ENCODE measurements at regions not wholly inside any gene's neighbourhood (a gene's known extent, or its start where the extent isn't known, plus 50 kb on each side); places are given as distances from the start of the nearest gene placed in this dataset.

- DNase-seq (ENCODE audit: low read depth): no peak
- no peak overlapping the region for H3K4me3 ChIP-seq (ENCODE audit: low read length)
- no peak for TF ChIP-seq CTCF (IDR thresholded peaks at IDR 0.05; ENCODE audit: insufficient read depth, low read depth, low read length, missing control alignments)
Observed at GRCh38 chr13:74966275-74966674, 515.7 kb downstream of the TBC1D4 start.

- no peak overlapping the region for H3K4me3 ChIP-seq (ENCODE audit: low read length)
- DNase-seq (ENCODE audit: low read depth): no peak
- no peak for TF ChIP-seq CTCF (IDR thresholded peaks at IDR 0.05; ENCODE audit: insufficient read depth, low read depth, low read length, missing control alignments)
Observed at GRCh38 chr13:74945637-74946036, 536.3 kb downstream of the TBC1D4 start.

GRCh38 chr13:74931698-74932433 is 550.1 kb downstream of the TBC1D4 start:
- no peak for TF ChIP-seq CTCF (IDR thresholded peaks at IDR 0.05; ENCODE audit: insufficient read depth, low read depth, low read length, missing control alignments)
- no peak for DNase-seq (ENCODE audit: low read depth)
- no peak overlapping the region for H3K4me3 ChIP-seq (ENCODE audit: low read length)

- TF ChIP-seq CTCF (IDR thresholded peaks at IDR 0.05; ENCODE audit: insufficient read depth, low read depth, low read length, missing control alignments): no peak
- peak; percentile 81 for DNase-seq (ENCODE audit: low read depth)
- H3K4me3 ChIP-seq (ENCODE audit: low read length): no peak overlapping the region
Observed at GRCh38 chr13:74930402-74931165, 551.4 kb downstream of the TBC1D4 start.

GRCh38 chr13:74929436-74929835 is 552.5 kb downstream of the TBC1D4 start:
- H3K4me3 ChIP-seq (ENCODE audit: low read length): no peak overlapping the region
- no peak for TF ChIP-seq CTCF (IDR thresholded peaks at IDR 0.05; ENCODE audit: insufficient read depth, low read depth, low read length, missing control alignments)
- no peak for DNase-seq (ENCODE audit: low read depth)

GRCh38 chr13:74927823-74928222 is 554.1 kb downstream of the TBC1D4 start:
- no peak overlapping the region for H3K4me3 ChIP-seq (ENCODE audit: low read length)
- TF ChIP-seq CTCF (IDR thresholded peaks at IDR 0.05; ENCODE audit: insufficient read depth, low read depth, low read length, missing control alignments): no peak
- DNase-seq (ENCODE audit: low read depth): no peak
